ENCODE measurements at regions not wholly inside any gene's neighbourhood (a gene's known extent, or its start where the extent isn't known, plus 50 kb on each side); places are given as distances from the start of the nearest gene placed in this dataset.

DNA sequence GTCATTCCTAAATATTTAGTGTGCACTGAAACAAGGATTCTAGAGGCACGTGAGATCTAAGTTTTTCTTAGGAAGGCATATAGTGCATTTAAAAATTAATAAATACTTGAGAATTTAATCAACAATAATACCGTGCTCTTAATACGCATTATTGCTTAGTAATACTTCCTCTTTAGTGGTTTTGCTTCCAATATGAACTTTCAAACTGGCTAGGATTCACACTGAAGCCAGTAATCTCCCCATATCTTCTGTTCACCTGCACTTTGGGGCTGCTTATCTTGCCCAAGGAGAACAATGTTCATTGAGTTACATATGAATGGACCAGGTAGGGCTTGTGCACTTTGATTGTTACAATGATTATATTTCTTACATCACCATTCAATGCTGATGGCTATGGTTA is 180.5 kb upstream of the RIOK2 start:
- TF ChIP-seq EZH2 (IDR thresholded peaks at IDR 0.05; ENCODE audit: insufficient read depth, poor library complexity, severe bottlenecking) (no peak), EZH2phosphoT487 (IDR thresholded peaks at IDR 0.05; ENCODE audit: insufficient read depth, low read depth) (no peak)

Data from GM23248 (cell line).